ENCODE measurements at regions not wholly inside any gene's neighbourhood (a gene's known extent, or its start where the extent isn't known, plus 50 kb on each side); places are given as distances from the start of the nearest gene placed in this dataset.
A peak's percentile ranks its signal among the peaks of the same experiment; 100 is the strongest.
"Not testable (repeated sequence)": the region's sequence is repeated elsewhere in the genome, so short reads cannot be mapped to it uniquely, and the experiment has no call there.

DNA sequence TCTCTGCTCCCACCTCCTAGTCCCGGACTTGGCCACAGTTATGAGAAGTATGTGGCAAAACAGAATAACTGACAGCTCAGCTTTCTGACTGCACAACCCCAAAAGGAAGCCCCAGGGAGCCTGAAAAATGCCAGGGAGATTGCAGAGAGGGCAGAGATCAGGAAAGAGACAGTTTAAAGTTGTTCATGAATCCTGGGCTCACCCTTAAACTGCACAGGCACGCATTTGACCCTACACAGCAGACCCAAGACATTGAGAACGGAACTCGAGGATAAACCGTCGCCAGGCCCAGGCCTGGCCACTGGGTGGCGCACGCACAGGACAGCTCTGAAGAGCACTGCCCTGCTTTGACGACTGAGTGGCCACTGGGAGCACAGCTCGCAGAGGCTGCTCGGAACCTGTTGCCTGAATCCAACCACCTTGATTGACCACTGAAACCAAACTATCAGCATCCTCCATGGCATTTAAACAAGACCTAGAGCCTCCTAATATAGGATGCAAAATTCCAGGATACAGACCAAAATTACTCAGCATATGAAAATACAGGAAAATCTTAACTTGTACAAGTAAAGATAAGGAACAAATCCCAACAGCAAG, 114.0 kb downstream of the C16orf95 start:
- H4K20me1 ChIP-seq (ENCODE audit: insufficient read depth): no peaks in the 10 kb centered on the region
- in situ Hi-C loops (cut with MboI): no loop called here
- peak overlapping the region; percentile 49 for H3K27ac ChIP-seq
- TF ChIP-seq EZH2phosphoT487 (IDR thresholded peaks at IDR 0.05; ENCODE audit: insufficient read depth, low read depth) (no peak), EZH2 (IDR thresholded peaks at IDR 0.05; ENCODE audit: insufficient read depth, poor library complexity, severe bottlenecking) (no peak)
- H3K9ac ChIP-seq: no peak overlapping the region
- peak; percentile 80 for DNase-seq
- no peaks in the 10 kb centered on the region for H3K27me3 ChIP-seq (replicated peaks; ENCODE audit: insufficient read depth)
- peaks cover 60% of the 10 kb centered on the region for H3K4me1 ChIP-seq (ENCODE audit: insufficient read depth)
- H3K36me3 ChIP-seq (ENCODE audit: low read depth): no peaks in the 10 kb centered on the region
- WGBS, 2 experiments (ENCODE audit: low coverage in 1 of 2, low lambda C conversion rate in 2 of 2, missing lambda C conversion rate in 2 of 2): 39 to 46% methylated on average over 11 of the region's 11 CpGs
- H3K4me2 ChIP-seq (ENCODE audit: unreplicated experiment): peak overlapping the region; percentile 58
- H3K9me2 ChIP-seq (ENCODE audit: insufficient read depth): no peaks in the 10 kb centered on the region
- no peaks in the 10 kb centered on the region for H3K9me3 ChIP-seq (ENCODE audit: low read depth)
- H3F3A ChIP-seq (ENCODE audit: insufficient read depth): peaks cover 55% of the 10 kb centered on the region
- peak overlapping the region; percentile 61 for H2AFZ ChIP-seq
- no peak overlapping the region for H3K4me3 ChIP-seq
- H3K79me2 ChIP-seq (ENCODE audit: insufficient read depth): no peaks in the 10 kb centered on the region

DNA sequence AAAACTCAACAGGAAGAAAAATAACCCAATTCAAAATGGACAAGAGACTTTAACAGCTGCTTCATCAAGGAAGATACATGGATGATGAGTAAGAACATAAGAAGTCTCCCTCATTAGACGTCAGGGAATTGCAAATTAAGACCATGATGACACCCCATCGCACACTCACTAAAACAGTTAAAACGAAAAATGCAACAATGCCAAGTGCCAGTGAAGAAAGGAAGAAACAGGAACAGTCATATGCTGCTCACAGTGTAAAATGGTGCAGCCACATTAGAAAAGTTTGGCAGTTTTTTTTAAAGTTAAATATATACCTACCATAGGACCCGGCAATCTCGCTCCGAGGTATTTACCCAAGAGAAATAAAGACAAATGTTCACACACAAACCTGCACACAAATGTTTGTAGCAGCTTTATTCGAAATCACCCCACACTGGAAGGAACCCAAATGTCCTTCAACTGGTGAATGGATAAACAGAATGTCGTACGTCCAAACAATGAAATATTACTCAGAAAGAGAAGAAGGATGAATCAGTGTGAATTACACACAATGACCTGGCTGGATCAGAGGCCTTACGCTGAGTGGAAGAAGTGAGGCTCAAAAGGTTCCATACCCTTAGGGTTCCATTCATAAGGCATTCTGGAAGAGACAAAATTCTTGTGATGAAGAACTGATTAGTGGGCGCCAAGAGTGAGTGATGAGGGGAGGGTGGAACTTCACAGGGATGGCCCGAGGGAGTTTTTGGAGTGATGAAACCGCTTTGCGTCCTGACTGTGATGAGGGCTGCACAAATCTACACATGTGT, 110.3 kb downstream of the C16orf95 start:
- in situ Hi-C loops (cut with MboI): no loop called here

DNA sequence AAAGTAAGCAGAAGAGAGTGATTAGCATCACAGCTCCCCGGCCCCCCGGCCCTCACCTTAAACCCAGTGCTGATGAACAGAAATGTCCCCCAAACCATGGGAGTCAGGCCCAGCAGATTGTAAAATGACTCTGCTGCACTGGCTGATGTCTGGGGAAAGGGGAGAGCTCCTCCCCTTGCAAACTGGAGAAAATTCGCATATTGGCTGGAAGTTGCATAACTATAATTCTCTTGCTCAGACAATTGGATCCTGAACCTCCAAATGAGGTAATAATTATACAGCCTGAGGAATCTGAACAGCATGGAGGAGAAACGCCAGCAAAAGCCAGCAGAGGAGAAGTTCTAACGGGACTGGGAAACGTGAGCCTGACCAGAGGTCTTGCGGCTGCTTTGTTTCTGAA, 109.7 kb downstream of the C16orf95 start:
- WGBS, 2 experiments (ENCODE audit: low coverage in 1 of 2, low lambda C conversion rate in 2 of 2, missing lambda C conversion rate in 2 of 2): 3% methylated on average over 7 of the region's 7 CpGs
- peak overlapping the region; percentile 81 for H3K9ac ChIP-seq
- no peak for TF ChIP-seq EZH2phosphoT487 (IDR thresholded peaks at IDR 0.05; ENCODE audit: insufficient read depth, low read depth)
- no peak for TF ChIP-seq EZH2 (IDR thresholded peaks at IDR 0.05; ENCODE audit: insufficient read depth, poor library complexity, severe bottlenecking)
- no peaks in the 10 kb centered on the region for H4K20me1 ChIP-seq (ENCODE audit: insufficient read depth)
- no peaks in the 10 kb centered on the region for H3K36me3 ChIP-seq (ENCODE audit: low read depth)
- H3K27ac ChIP-seq: peak overlapping the region; percentile 98
- peak overlapping the region; percentile 74 for H3K4me2 ChIP-seq (ENCODE audit: unreplicated experiment)
- H3K9me3 ChIP-seq (ENCODE audit: low read depth): no peaks in the 10 kb centered on the region
- peak overlapping the region; percentile 58 for H3K4me3 ChIP-seq
- peak; percentile 92 for DNase-seq
- peaks cover 65% of the 10 kb centered on the region for H3K4me1 ChIP-seq (ENCODE audit: insufficient read depth)
- no peaks in the 10 kb centered on the region for H3K27me3 ChIP-seq (replicated peaks; ENCODE audit: insufficient read depth)
- peak overlapping the region; percentile 61 for H2AFZ ChIP-seq
- in situ Hi-C loops (cut with MboI): no loop called here
- no peaks in the 10 kb centered on the region for H3K79me2 ChIP-seq (ENCODE audit: insufficient read depth)
- H3K9me2 ChIP-seq (ENCODE audit: insufficient read depth): no peaks in the 10 kb centered on the region; the same call in 1 of the 2 replicates
- H3F3A ChIP-seq (ENCODE audit: insufficient read depth): peaks cover 64% of the 10 kb centered on the region

More for the DNA sequence above, 110.3 kb downstream of the C16orf95 start:
- Histone ChIP-seq H2AFZ (peak overlapping the region; percentile 61), H3K9me2 (ENCODE audit: insufficient read depth) (no peaks in the 10 kb centered on the region; the same call in 1 of the 2 replicates), H3K36me3 (ENCODE audit: low read depth) (no peaks in the 10 kb centered on the region), H3K4me3 (peak overlapping the region; percentile 58), H3K79me2 (ENCODE audit: insufficient read depth) (no peaks in the 10 kb centered on the region), H3K9me3 (ENCODE audit: low read depth) (no peaks in the 10 kb centered on the region), H3K4me2 (ENCODE audit: unreplicated experiment) (peak overlapping the region; percentile 74), H3K27ac (peak overlapping the region; percentile 98), H3K27me3 (replicated peaks; ENCODE audit: insufficient read depth) (no peaks in the 10 kb centered on the region), H3F3A (ENCODE audit: insufficient read depth) (peaks cover 65% of the 10 kb centered on the region), H3K4me1 (ENCODE audit: insufficient read depth) (peaks cover 63% of the 10 kb centered on the region), H4K20me1 (ENCODE audit: insufficient read depth) (no peaks in the 10 kb centered on the region), H3K9ac (peak overlapping the region; percentile 81)
- no peak for TF ChIP-seq EZH2 (IDR thresholded peaks at IDR 0.05; ENCODE audit: insufficient read depth, poor library complexity, severe bottlenecking)
- no peak for TF ChIP-seq EZH2phosphoT487 (IDR thresholded peaks at IDR 0.05; ENCODE audit: insufficient read depth, low read depth)
- peak; percentile 93 for DNase-seq
- WGBS, 2 experiments (ENCODE audit: low coverage in 1 of 2, low lambda C conversion rate in 2 of 2, missing lambda C conversion rate in 2 of 2): 2 to 3% methylated on average over 14 of the region's 14 CpGs

GRCh38 chr16:87207965-87208364, 109.2 kb downstream of the C16orf95 start:
- peak overlapping the region; percentile 98 for H3K27ac ChIP-seq
- peak overlapping the region; percentile 74 for H3K4me2 ChIP-seq (ENCODE audit: unreplicated experiment)
- peak overlapping the region; percentile 61 for H2AFZ ChIP-seq
- H3K79me2 ChIP-seq (ENCODE audit: insufficient read depth): no peaks in the 10 kb centered on the region
- peak; percentile 62 for DNase-seq
- peak overlapping the region; percentile 58 for H3K4me3 ChIP-seq
- in situ Hi-C loops (cut with MboI): no loop called here
- H3K9ac ChIP-seq: peak overlapping the region; percentile 81
- no peaks in the 10 kb centered on the region for H3K36me3 ChIP-seq (ENCODE audit: low read depth)
- WGBS, 2 experiments (ENCODE audit: low coverage in 1 of 2, low lambda C conversion rate in 2 of 2, missing lambda C conversion rate in 2 of 2): 15 to 22% methylated on average over 3 of the region's 3 CpGs
- no peaks in the 10 kb centered on the region for H3K27me3 ChIP-seq (replicated peaks; ENCODE audit: insufficient read depth)
- no peak for TF ChIP-seq EZH2 (IDR thresholded peaks at IDR 0.05; ENCODE audit: insufficient read depth, poor library complexity, severe bottlenecking)
- TF ChIP-seq EZH2phosphoT487 (IDR thresholded peaks at IDR 0.05; ENCODE audit: insufficient read depth, low read depth): no peak
- H4K20me1 ChIP-seq (ENCODE audit: insufficient read depth): no peaks in the 10 kb centered on the region
- H3F3A ChIP-seq (ENCODE audit: insufficient read depth): peaks cover 67% of the 10 kb centered on the region
- peaks cover 66% of the 10 kb centered on the region for H3K4me1 ChIP-seq (ENCODE audit: insufficient read depth)
- H3K9me3 ChIP-seq (ENCODE audit: low read depth): no peaks in the 10 kb centered on the region
- no peaks in the 10 kb centered on the region; the same call in 1 of the 2 replicates for H3K9me2 ChIP-seq (ENCODE audit: insufficient read depth)

- in situ Hi-C loops (cut with MboI); H4K20me1 ChIP-seq (ENCODE audit: insufficient read depth); H3K79me2 ChIP-seq (ENCODE audit: insufficient read depth); H3K4me2 ChIP-seq (ENCODE audit: unreplicated experiment); H3K4me3 ChIP-seq; H3K27me3 ChIP-seq (replicated peaks; ENCODE audit: insufficient read depth); H3K9ac ChIP-seq; H3K27ac ChIP-seq; H2AFZ ChIP-seq; H3K9me2 ChIP-seq (ENCODE audit: insufficient read depth); DNase-seq; H3K36me3 ChIP-seq (ENCODE audit: low read depth); H3K9me3 ChIP-seq (ENCODE audit: low read depth): not testable (repeated sequence)
- 96 to 98% methylated on average over 5 of the region's 5 CpGs for WGBS, 2 experiments (ENCODE audit: low coverage in 1 of 2, low lambda C conversion rate in 2 of 2, missing lambda C conversion rate in 2 of 2)
- H3F3A ChIP-seq (ENCODE audit: insufficient read depth): peaks cover 61% of the 10 kb centered on the region
- peaks cover 58% of the 10 kb centered on the region for H3K4me1 ChIP-seq (ENCODE audit: insufficient read depth)
Observed at GRCh38 chr16:87208968-87209367, 108.2 kb downstream of the C16orf95 start.

All from GM23248 (cell line).